HUES48 (cell line): ENCODE measurements at regions not wholly inside any gene's neighbourhood (a gene's known extent, or its start where the extent isn't known, plus 50 kb on each side); places are given as distances from the start of the nearest gene placed in this dataset.

Source experiments
- H3K27ac ChIP-seq: one replicate; pipeline ENCODE4 v1.7.0; 2013; ENCODE audit warnings: low read depth, low read length, inconsistent platforms
- H3K27me3 ChIP-seq: 2 replicates; pipeline ENCODE4 v1.6.1; 2013; ENCODE audit warnings: mild to moderate bottlenecking, low read length; ENCODE audit not compliant: control insufficient read depth, insufficient read depth
- H3K36me3 ChIP-seq: 2 replicates; pipeline ENCODE4 v1.6.1; 2013; ENCODE audit warnings: low read length; ENCODE audit not compliant: control insufficient read depth, insufficient read depth
- H3K4me1 ChIP-seq: 2 replicates; pipeline ENCODE4 v1.6.1; 2013; ENCODE audit warnings: mild to moderate bottlenecking, low read length; ENCODE audit not compliant: control insufficient read depth, insufficient read depth
- H3K4me3 ChIP-seq: 2 replicates; pipeline ENCODE4 v1.5.1; 2013; ENCODE audit warnings: mild to moderate bottlenecking, low read depth, low read length
- H3K9ac ChIP-seq: 2 replicates; pipeline ENCODE4 v1.6.1; 2013; ENCODE audit warnings: mild to moderate bottlenecking, low read depth, low read length, moderate library complexity
- H3K9me3 ChIP-seq: 2 replicates; pipeline ENCODE4 v1.6.1; 2013; ENCODE audit warnings: low read length; ENCODE audit not compliant: control insufficient read depth, insufficient read depth

GRCh38 chr5:4945296-4945695 lies 194.8 kb upstream of the ADAMTS16 start:
- Histone ChIP-seq H3K27ac (no peak overlapping the region), H3K36me3 (no peaks in the 10 kb centered on the region), H3K4me3 (no peak overlapping the region), H3K27me3 (no peaks in the 10 kb centered on the region), H3K9me3 (no peaks in the 10 kb centered on the region), H3K9ac (no peak overlapping the region), H3K4me1 (peaks cover 7% of the 10 kb centered on the region; the same call in 1 of the 2 replicates)

DNA sequence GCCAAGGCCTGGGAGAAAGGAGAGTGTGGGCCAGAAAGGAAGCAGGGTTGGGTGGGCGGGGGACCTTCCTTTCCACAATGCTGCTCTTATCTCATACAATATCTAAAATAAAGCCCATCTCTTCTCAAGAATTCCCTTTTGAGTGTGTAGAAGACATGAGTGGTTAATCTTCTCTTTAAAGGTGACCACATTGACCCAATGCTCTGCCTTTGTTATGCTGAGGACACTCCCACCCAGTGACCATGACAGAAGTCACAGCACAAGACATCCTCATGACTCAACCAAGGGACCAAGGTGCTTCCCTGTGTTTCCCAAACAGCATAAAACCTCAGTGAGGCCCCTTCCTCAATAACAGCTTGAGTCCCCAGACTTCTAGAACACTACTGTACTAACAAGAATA lies 193.0 kb upstream of the ADAMTS16 start:
- Histone ChIP-seq H3K27ac (no peak overlapping the region), H3K4me1 (peaks cover 7% of the 10 kb centered on the region; the same call in 1 of the 2 replicates), H3K9ac (no peak overlapping the region), H3K4me3 (no peak overlapping the region), H3K9me3 (no peaks in the 10 kb centered on the region), H3K27me3 (no peaks in the 10 kb centered on the region), H3K36me3 (no peaks in the 10 kb centered on the region)

- Histone ChIP-seq H3K9me3 (no peaks in the 10 kb centered on the region), H3K9ac (no peak overlapping the region), H3K27me3 (no peaks in the 10 kb centered on the region), H3K36me3 (no peaks in the 10 kb centered on the region), H3K27ac (no peak overlapping the region), H3K4me1 (peaks cover 1% of the 10 kb centered on the region; the same call in 1 of the 2 replicates), H3K4me3 (no peak overlapping the region)
Observed at GRCh38 chr5:4947893-4948536, 192.1 kb upstream of the ADAMTS16 start.

DNA sequence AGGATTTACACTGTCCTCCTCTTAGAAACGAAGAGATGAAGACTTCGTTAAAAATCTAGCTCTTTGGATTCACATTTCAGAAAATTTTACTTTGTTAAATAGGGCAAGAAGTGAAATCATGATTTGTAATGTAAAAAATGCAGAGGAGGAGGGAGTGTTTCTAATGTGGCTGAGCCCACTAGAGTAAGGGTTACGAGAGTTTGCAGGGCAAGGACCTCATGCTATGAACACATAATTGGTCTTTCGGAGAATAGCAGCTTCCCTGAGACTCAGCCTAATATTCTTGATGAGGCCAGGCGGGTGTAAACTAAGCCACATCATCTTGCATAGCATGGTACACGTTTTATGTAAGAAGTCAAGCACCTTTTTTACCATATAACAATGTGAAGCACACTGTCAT lies 191.0 kb upstream of the ADAMTS16 start:
- no peaks in the 10 kb centered on the region for H3K9me3 ChIP-seq
- H3K27me3 ChIP-seq: no peaks in the 10 kb centered on the region
- no peak overlapping the region for H3K4me3 ChIP-seq
- H3K27ac ChIP-seq: no peak overlapping the region
- no peak overlapping the region for H3K9ac ChIP-seq
- H3K4me1 ChIP-seq: no peaks in the 10 kb centered on the region
- no peaks in the 10 kb centered on the region for H3K36me3 ChIP-seq

GRCh38 chr5:4953576-4953975 lies 186.6 kb upstream of the ADAMTS16 start:
- Histone ChIP-seq H3K9me3 (no peaks in the 10 kb centered on the region), H3K27ac (no peak overlapping the region), H3K36me3 (no peaks in the 10 kb centered on the region), H3K9ac (no peak overlapping the region), H3K4me3 (no peak overlapping the region), H3K27me3 (no peaks in the 10 kb centered on the region), H3K4me1 (no peaks in the 10 kb centered on the region)

GRCh38 chr5:4954048-4954447 lies 186.1 kb upstream of the ADAMTS16 start:
- H3K4me1 ChIP-seq: no peaks in the 10 kb centered on the region
- no peak overlapping the region for H3K9ac ChIP-seq
- H3K9me3 ChIP-seq: no peaks in the 10 kb centered on the region
- no peaks in the 10 kb centered on the region for H3K27me3 ChIP-seq
- H3K27ac ChIP-seq: no peak overlapping the region
- H3K36me3 ChIP-seq: no peaks in the 10 kb centered on the region
- H3K4me3 ChIP-seq: no peak overlapping the region

- Histone ChIP-seq H3K27ac (no peak overlapping the region), H3K9ac (no peak overlapping the region), H3K36me3 (no peaks in the 10 kb centered on the region), H3K4me3 (no peak overlapping the region), H3K27me3 (no peaks in the 10 kb centered on the region), H3K9me3 (no peaks in the 10 kb centered on the region), H3K4me1 (no peaks in the 10 kb centered on the region)
Observed at GRCh38 chr5:4963265-4963664, 176.9 kb upstream of the ADAMTS16 start.

- Histone ChIP-seq H3K9ac (no peak overlapping the region), H3K4me1 (no peaks in the 10 kb centered on the region), H3K36me3 (no peaks in the 10 kb centered on the region), H3K9me3 (no peaks in the 10 kb centered on the region), H3K4me3 (no peak overlapping the region), H3K27me3 (no peaks in the 10 kb centered on the region), H3K27ac (no peak overlapping the region)
Observed at GRCh38 chr5:4969351-4969750, 170.8 kb upstream of the ADAMTS16 start.

DNA sequence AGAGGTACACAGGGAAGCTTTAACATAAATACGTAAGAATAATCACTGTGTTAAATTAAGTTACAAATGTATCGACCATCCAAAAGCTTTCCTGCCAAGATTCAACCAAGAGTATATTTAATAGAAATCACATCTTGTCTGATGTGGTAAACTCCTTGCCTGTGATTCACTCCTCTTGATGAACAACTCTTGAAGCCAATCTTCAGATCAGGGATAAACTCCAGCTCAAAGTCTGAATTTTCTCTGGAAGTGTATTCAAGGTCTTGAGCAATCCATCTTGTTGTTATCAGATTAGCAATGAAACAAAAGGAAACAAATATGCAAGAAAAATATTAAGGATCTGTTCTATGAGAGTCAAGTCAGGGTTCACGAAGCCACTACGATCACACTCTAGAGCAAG lies 170.0 kb upstream of the ADAMTS16 start:
- Histone ChIP-seq H3K36me3 (no peaks in the 10 kb centered on the region), H3K9ac (no peak overlapping the region), H3K27me3 (no peaks in the 10 kb centered on the region), H3K27ac (no peak overlapping the region), H3K4me3 (no peak overlapping the region), H3K4me1 (no peaks in the 10 kb centered on the region), H3K9me3 (no peaks in the 10 kb centered on the region)

GRCh38 chr5:4976902-4977301 lies 163.2 kb upstream of the ADAMTS16 start:
- Histone ChIP-seq H3K27me3 (no peaks in the 10 kb centered on the region), H3K9me3 (no peaks in the 10 kb centered on the region), H3K9ac (no peak overlapping the region), H3K4me3 (no peak overlapping the region), H3K36me3 (no peaks in the 10 kb centered on the region), H3K4me1 (no peaks in the 10 kb centered on the region), H3K27ac (no peak overlapping the region)

DNA sequence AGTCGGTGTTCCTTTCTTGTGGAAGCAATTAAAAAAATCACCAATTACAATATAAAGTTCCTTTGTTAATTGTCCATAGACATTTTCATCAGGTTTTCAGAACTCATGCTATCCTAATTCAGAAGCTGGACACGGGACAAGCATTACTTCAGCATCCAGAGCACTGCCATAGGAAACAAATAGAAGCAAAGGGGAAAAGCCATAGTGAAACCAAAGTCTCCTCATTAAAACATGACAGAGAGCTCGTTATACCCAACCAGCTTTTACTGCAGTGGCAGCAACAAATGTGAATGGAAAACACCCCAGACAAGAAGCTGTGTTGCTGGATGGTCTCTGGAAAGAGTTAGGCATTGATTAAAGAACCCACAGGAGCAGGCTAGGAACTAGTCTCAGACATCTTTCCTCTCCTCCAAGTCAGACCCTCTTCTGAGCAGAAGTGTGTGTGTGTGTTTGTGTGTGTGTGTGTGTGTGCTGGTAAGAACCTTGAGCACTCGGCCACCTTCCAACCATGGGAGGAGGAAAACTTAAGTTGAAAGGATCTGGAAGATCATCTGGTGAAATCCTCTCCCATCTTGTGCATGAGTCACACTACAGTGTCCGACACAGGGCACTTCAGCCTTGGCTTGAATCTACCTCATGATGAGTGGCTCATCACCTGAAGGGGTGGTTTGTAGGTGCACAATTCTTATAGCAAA lies 162.6 kb upstream of the ADAMTS16 start:
- Histone ChIP-seq H3K4me1 (no peaks in the 10 kb centered on the region), H3K9me3 (no peaks in the 10 kb centered on the region), H3K36me3 (no peaks in the 10 kb centered on the region), H3K27ac (no peak overlapping the region), H3K27me3 (no peaks in the 10 kb centered on the region), H3K4me3 (no peak overlapping the region), H3K9ac (no peak overlapping the region)
